ENCODE measurements at regions not wholly inside any gene's neighbourhood (a gene's known extent, or its start where the extent isn't known, plus 50 kb on each side); places are given as distances from the start of the nearest gene placed in this dataset.

DNA sequence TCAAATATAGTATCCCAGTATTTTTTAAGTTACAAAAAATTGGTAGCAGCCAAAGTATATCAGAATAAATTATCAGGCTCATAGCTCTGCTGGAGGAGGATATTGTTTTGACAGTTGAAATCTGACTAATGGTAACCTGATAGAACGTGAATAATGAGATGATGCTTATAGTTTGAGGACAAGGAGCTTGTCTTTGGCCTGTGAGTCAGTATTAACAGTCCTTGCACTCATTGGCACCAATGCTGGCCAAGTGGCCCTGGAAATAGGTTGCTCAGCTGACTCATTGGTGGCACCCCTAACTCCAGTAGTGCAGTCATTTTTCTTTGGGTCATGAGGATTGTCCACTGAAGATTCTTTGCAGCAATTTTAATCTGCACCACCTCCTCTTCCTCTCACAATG lies 203.3 kb upstream of the JADE1 start:
- no peak for DNase-seq (ENCODE audit: low read depth in 4 of 4, low spot score in 3 of 4)

DNA sequence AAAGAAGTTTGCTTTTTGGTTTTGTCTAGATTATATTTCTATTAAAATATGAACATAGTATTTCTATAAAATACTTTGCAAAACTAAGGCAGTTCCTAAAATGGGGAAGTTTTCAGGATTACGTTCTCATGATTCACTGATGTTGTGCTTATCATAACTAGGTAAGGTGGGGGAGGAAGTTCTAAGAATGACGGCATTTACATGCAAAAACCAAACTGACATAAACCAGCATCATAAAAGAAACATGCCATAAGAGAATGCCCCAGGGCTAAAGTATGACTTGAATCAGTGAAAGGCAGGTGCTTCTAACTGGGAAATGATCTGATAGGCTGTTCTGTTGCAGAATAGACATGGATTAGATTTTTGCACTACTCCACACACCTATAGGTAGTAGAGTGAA lies 204.7 kb upstream of the JADE1 start:
- no peak for DNase-seq (ENCODE audit: low read depth in 4 of 4, low spot score in 3 of 4)

DNA sequence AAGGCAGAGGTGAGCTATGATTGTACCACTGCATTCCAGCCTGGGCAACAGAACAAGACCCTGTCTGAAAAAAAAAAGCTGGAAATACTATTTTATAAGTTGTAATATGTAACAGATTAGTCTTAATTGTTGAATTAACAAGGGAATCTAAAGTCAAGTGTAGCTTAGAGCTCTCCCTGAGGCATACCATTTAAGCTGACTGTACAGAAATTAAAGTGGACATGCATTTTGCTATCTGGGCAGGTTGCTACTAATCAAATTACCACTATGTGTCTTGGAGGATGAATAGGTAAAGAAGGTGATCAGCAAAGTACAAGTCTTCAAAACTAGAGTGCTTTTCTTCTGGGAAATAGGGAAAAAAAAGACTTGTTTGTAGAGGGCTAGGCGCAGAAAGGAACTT lies 205.3 kb upstream of the JADE1 start:
- DNase-seq (ENCODE audit: low read depth in 4 of 4, low spot score in 3 of 4) = no peak

DNA sequence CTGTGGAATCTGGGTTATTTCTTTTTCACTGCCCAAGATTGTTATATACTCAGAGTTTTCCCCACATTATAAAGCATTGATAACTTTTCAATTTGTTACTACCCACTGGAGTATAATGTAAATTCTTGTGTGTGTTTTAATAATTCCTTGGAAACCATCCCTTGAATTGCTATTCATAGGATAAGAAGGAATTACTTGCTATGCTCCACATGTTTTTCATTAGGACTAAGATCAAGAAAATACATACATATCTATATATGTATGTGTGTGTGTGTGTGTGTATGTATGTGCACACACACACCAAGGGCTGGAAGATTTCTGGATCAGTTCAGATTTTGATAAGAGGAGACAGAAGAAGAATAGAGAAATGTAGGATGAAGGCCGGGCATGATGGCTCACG lies 206.4 kb upstream of the JADE1 start:
- DNase-seq (ENCODE audit: low read depth in 4 of 4, low spot score in 3 of 4) = no peak

DNA sequence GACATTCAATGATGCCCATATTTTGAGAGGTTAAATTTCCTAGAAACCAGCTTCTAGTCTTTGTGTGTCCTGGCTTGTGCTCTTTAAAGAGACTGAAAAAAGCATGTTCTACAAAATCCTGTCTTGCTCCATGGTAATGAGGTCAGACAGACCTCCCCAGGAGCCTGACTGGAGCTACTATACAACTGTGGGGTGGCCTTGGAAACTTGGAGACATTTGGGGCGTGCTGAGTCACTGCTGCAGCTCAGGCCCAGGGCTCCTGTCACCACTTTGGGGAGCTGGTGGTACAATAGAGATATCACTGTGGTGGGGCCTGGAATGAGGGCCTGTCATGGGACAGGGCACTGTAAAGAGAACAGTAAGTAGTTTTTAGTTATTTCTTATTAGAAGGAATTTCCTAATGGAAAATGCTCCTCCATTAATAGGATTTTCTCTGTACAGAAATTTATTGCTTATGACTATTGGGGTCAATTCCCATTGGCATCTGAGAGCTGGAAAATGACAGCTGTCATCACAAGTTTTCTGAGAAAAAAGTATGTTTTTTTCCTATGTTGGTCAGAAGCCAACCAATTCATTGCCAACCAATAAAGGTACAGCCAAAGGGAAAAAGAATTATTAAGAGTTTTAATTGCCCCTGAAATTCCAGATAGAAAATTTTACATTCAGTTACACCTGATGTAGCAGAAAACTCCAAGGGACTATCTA lies 207.4 kb upstream of the JADE1 start:
- no peak for DNase-seq (ENCODE audit: low read depth in 4 of 4, low spot score in 3 of 4)

DNA sequence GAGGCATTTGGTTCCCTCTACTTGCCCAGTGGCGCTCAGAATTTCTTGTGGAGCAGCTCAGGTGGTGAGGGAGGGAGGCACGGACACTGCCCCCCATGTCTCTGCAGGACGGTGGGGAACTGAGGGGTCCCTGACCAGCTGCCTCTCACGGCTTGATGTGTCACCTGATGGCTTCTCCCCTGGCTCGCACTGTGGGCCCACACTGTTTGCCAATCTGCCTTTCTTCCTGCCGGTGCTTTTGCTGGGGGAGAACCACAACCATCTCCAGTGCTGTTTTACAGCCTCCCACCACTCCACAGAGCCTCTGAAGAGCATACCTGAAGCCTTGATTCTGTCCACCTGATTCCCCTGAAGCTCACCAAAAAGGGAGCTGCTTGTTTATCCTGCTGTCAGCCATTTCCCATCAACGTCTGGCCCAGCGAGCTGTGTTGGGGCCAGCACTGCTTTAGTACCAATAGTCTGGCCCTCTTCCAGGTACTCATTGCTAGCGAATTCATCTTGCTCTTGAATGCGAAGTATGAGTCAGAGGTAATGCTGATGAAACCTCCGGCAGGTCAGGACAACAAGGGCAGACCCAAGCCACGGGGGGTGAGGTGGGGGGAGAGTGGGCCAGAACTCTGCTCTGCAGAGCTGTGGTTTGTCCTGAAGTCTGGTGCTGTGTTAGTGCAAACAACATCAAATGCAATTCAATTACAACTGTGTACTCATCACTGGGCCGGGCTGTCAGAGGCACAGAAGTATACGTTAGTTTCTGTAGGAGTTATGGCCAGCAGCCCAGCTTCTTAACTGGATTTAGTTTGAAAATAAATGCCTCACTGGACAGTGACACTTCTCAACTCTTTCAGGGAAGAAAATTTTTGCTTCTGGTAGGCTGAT lies 208.3 kb upstream of the JADE1 start:
- no peak for DNase-seq (ENCODE audit: low read depth in 4 of 4, low spot score in 3 of 4)

DNA sequence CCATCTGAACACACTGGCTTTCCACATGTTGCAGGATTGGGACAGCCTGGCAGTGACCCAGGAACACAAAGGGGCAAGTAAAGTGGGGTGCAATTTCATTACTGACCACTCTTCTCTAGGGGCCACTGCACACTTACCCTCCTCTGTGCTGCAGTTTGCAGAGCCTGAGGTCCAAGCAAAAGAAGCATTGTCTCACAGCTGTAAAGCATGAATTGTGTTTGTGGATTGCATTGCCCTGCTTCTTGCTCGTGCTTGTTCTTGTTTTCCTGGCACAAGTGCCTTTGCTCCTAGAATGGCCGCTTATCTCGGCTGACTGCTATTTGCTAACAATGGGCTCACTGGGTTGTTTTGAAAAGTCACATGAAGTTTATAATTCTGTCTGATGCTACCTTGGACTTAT lies 209.1 kb upstream of the JADE1 start:
- no peak for DNase-seq (ENCODE audit: low read depth in 4 of 4, low spot score in 3 of 4)

DNA sequence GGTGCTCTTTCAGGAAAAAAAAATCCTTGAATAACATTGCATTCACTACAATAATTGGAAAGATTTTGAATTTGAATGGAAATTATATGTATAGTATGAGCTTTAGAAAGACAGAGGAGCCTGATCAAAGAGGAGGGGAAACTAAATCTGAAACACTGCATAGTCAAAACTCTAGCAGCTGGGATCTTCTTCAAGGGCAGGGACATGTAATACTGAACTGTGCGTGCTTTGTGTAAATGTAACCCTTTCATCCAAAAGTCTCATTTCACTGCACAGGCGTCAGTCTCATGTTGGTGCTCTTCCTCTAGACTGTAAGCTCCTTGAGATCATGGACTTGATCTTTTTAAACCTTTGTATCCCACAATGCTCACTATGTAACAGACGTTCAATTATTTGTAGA lies 212.0 kb upstream of the JADE1 start:
- DNase-seq (ENCODE audit: low read depth in 4 of 4, low spot score in 3 of 4) = no peak

DNA sequence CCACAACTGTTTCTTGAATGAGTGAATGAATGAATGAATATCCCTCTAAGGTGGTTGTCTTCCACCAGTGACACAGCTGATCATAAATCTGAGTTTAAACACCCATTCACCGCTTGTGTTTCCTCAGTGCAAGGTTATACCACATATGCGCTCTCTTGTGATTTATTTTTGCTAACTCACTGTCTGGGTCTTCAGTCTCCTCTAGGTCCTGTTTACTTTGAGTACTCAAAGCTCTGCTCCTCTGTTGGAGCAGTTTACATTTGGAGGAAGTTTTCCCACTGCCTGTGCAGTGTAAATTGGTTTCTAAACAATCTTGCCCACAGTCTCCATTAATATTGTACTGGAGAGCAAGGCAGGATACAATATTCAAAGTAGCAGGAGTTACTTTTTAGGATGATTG lies 212.6 kb upstream of the JADE1 start:
- no peak for DNase-seq (ENCODE audit: low read depth in 4 of 4, low spot score in 3 of 4)

DNA sequence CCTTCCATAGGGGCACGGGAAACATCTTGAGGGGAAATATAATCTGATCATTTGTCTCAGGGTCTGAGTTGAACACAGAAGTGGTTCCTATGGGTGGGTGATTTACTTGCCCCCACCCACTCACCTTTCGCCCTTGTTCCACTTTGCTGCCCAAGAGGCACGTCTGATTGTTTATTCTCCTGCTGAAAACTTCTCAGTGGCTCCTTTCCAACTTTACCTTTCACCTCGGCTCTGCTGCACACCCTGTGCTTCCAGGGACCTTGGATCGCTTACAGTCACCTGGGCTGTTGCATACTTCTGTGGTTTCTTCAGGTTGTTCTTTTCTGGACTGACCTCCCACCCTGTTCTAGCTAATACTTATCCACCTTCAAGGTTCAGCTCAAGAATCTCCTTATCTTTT lies 213.4 kb upstream of the JADE1 start:
- DNase-seq (ENCODE audit: low read depth in 4 of 4, low spot score in 3 of 4) = peak in 1 of 4 donors; percentile 48

DNA sequence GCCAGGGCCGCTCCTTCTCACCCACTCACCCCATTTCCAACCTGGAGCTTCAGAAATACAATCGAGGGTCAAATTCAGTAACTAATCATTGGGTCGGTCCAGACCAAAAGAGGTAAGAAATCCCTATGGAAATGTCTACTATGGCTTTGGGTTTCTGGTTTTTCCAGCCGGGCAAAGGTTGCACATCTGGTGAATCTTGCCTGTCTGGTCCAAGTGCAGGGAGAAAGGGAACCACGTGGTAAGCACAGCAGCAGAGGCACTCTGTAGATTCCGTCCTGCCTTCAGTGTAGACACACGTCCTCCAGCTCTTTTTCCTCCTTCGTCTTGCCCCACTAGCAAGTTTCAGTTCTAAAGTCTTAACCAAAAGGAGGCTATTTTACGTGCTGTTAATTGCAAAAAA lies 218.0 kb upstream of the JADE1 start:
- no peak for DNase-seq (ENCODE audit: low read depth in 4 of 4, low spot score in 3 of 4)

DNA sequence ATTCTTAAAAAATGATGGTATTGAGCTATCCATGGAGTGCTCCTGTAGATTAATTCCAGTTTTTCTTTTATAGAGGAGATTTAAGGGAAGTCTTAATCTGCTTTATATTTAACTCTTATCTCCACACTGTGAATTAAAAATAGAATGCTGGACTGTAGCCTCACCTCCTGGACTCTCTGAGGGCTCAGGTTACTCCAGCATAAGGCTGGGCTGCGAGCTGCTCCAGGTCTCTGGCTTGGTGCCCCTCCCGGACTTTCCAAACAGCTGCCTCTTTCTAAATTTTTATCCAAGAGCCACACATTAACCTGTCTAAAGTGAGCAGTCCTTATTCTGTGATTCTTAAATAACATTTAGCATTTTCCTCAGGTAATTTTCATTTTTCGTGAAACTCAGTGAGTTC lies 218.7 kb upstream of the JADE1 start:
- DNase-seq (ENCODE audit: low read depth in 4 of 4, low spot score in 3 of 4) = no peak

DNA sequence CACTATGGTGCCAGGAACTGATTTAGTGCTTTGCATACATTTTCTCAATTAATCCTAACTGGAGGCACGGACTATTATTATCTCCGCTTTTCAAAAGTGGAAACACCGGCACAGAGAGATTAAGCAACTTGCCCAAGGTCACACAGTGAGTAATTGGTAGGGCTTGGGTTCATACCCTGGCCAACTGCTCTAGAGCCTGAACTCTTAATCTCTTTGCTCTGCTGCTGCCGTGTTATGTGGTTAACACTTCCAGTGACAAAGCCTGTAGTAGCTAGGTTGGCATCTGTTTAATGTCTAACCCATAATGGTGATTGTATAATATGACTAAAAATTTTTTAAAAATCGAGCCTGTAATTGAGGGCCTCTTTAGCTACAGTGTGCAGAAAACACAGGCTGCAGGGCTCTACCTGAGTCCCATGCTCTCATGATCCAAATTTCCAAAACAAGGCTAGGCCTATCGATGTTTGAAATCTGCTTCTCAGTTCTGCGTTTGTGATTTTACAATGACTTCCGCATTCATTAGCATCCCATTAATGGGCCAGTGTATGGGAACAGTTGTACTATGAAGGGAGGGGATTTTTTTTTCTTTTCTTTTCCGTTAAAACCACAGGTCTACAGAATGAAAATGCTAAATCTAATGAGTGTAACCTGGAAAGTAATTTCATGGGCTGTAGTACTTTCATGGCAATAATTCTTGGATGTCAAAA lies 219.3 kb upstream of the JADE1 start:
- DNase-seq (ENCODE audit: low read depth in 4 of 4, low spot score in 3 of 4) = peak in 1 of 4 donors; percentile 45

DNA sequence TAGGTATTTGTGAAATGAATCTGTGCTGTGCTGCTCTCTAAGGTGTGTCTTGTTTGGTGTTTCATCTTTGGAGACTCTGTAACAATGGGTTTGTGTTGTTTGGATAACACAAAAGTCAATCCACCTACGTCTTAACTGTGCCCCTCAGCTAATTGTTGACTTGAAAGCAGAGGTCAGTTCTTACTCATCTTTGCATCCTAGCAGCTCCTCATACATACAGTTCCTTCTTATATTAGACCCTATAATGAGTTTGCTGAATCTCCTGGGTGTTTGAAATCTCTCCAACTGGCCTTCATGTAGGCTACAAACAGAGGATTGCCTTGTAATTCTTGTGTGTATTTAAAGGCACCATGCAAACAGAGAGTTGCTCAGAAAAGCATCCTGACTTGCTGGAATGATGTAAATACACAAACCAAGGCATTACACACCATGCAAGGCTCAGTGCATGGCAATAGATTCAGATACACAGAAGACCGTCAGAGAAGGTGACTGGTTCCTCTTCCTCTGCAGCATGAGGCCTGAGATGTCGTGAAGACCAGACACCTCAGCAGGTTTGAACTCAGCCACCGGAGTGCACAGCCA lies 220.0 kb upstream of the JADE1 start:
- DNase-seq (ENCODE audit: low read depth in 4 of 4, low spot score in 3 of 4) = no peak

DNA sequence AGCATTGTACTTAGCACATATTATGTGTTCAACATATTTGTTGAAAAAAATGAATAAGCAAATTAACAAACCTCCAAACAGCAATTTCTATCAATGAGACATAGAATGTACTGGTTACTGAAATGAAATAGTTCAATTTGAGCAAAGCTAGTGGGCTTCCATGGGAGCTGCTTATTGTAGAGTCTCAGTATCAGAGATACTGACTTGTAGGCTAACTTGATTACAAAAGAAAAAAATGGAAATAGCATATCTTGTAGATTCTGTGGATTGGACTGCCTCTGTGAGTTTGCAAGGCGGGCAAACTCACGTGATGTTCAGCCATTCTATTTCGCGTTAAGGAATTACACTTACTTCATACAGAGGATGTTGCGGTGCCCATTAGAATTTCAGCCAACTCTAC lies 222.1 kb upstream of the JADE1 start:
- no peak for DNase-seq (ENCODE audit: low read depth in 4 of 4, low spot score in 3 of 4)

DNA sequence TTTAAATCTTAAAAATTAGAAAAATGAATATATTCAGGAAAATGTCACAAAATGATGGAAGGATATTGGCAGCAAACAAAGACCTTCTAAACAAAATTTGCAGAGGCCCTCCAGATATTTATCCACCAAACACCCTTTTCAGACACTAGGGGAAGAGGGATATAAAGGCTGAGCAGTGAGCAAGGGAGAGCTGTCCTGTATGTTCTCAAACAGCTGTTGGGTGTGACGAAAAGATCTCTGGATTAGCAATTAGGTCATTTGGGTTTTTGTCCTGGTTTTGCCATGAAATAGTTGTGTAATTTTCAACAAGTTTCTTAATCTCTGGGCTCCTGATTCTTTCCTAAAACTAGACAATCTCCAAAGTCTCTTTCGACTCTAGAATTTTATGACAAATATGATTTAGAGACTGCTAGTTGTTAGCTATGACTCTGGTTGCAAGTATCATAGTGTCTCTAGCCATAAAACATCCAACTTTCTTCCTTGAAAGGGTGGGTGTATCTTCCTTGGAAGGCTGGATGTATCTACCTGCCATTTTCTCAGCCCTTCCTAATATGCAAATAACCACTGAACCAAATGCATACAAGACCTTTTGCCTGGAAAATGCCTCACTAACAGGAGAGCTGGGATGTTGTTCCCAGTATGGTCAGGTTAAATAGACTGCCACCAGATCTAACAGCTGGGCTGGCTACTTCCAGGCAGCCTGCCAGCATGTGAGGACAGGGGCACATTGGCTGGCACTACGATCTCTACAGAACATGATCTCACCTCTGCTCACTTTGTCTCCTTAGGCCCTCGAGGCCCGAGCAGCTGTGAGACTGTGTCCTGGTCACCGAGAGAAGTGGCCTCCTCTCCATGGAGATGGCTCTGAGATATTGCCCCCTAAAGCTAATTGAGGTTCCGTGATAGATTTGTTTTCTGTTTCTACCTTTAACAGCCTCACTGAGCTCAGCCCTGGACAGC lies 225.5 kb upstream of the JADE1 start:
- DNase-seq (ENCODE audit: low read depth in 4 of 4, low spot score in 3 of 4) = no peak

DNA sequence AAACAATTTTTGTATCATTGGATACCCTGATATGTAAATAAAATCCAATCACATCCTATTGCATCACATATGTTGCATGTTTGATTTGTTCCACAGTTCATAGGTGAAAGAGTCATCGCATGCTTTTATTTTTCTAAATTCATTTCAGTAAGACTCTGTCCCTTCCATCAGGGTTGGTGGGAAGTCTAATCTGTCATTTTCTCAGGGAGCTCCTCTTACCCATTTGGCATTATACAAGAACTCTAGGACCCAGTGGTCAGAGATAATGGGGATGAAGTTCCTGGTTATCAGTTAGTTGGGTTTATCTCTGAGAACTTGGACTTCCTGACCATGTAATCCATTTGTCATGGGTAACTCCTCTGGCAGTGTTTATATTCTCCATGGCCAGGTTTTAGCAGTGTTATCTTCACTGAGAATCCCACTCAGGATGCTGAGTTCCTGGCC lies 227.1 kb upstream of the JADE1 start:
- no peak for DNase-seq (ENCODE audit: low read depth in 4 of 4, low spot score in 3 of 4)

DNA sequence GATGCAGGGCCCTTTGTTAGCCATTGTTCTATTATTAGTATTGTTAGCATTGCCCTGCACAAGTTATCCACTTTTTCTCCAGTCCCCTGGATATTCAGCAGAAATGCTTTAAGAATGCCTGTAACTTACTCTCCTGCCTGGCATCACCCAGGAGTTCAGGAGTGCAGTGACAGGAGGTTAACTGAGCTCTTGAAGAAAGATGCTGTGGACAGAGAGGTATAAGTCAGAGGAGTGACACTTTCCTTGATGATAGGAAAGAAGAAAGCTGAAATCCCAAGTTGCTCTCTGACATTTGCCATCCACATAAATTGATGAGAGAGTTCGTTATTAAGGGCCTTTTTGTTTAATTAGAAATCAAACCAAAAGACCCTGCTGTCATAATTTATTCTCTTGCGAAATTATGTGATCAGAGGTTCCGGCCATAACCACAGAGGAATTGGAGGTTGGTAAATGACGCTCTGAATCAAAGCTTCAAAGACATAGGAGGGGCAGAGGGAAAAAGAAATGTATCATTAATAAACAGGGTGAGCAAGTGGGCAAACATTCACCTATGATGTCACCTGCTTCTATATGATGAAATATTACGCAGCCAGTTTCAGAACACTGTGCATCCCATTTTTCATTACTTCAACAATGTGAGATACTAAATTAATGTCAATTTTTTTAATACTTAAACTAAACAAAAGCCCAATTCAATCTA lies 230.2 kb upstream of the JADE1 start:
- DNase-seq (ENCODE audit: low read depth in 4 of 4, low spot score in 3 of 4) = no peak

DNA sequence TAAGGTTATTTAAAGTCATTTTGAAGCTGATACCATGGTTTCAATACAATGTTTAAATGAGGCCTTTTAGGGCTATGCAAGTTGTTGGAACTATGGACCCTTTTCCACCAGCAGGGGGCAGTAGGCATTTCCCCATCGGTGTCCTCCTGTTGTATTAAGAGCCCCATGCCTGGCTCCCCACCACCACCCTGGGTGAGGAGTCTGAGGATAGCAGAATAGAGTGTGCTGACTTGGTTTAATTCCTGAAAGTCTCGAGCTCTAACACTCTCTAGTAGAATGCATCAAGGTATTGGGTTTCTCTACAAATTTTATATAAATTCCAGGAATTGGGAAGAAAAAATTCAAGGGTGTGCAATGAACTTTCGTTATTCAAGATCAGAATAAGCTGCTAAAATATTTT lies 234.8 kb upstream of the JADE1 start:
- DNase-seq (ENCODE audit: low read depth in 4 of 4, low spot score in 3 of 4) = no peak

All from left renal pelvis (tissue), 4 donors.